ENCODE measurements at regions not wholly inside any gene's neighbourhood (a gene's known extent, or its start where the extent isn't known, plus 50 kb on each side); places are given as distances from the start of the nearest gene placed in this dataset.

DNA sequence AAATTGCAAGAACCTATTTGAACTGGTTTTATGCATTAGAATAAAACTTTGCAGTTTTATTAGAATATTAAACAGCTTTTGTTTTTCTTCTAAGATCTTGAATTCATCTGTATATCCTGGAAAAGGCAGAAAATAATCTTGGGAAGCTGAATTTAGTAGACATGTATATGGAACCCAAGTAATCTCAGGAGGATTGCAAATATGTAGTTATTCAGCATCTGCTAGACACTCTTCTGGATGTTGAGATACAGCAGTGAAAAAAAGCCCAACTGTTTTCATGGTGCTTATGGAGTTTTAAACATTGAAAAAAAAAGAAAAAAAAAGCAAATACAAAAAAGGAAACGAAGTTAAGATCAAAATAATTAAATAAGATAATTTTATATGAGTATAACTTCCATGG is 922.2 kb upstream of the SEMA6A start:
- Histone ChIP-seq H2AFZ (ENCODE audit: low read depth, low read length) (no peak overlapping the region), H3K4me3 (ENCODE audit: low read length) (no peak overlapping the region), H3K36me3 (ENCODE audit: insufficient read depth, low read length) (no peaks in the 10 kb centered on the region), H3K9me2 (ENCODE audit: insufficient read depth, low read length) (no peaks in the 10 kb centered on the region), H3K9me3 (ENCODE audit: low read length) (no peaks in the 10 kb centered on the region), H3K27ac (ENCODE audit: low read length) (no peak overlapping the region), H3K27me3 (ENCODE audit: insufficient read depth, low read depth, low read length) (no peaks in the 10 kb centered on the region), H3F3A (ENCODE audit: insufficient read depth, low read length, poor library complexity, severe bottlenecking) (no peaks in the 10 kb centered on the region), H3K79me2 (replicated peaks; ENCODE audit: insufficient read depth, low read length) (no peaks in the 10 kb centered on the region), H3K4me2 (ENCODE audit: low read length) (no peak overlapping the region), H3K9ac (ENCODE audit: low read length) (no peak overlapping the region), H4K20me1 (ENCODE audit: insufficient read depth) (no peaks in the 10 kb centered on the region)
- no peak for TF ChIP-seq MXI1 (conservative IDR thresholded peaks at IDR 0.05; ENCODE audit: poor library complexity, severe bottlenecking)
- no peak for TF ChIP-seq TAF1 (IDR thresholded peaks at IDR 0.05; ENCODE audit: low read depth)
- no peak for TF ChIP-seq EP300 (conservative IDR thresholded peaks at IDR 0.05; ENCODE audit: poor library complexity, severe bottlenecking)
- no peak for TF ChIP-seq POLR2AphosphoS5 (IDR thresholded peaks at IDR 0.05)
- no peak for TF ChIP-seq EZH2 (IDR thresholded peaks at IDR 0.05; ENCODE audit: borderline replicate concordance, insufficient read depth, low read length, poor library complexity, severe bottlenecking)
- TF ChIP-seq, protein P1, sequence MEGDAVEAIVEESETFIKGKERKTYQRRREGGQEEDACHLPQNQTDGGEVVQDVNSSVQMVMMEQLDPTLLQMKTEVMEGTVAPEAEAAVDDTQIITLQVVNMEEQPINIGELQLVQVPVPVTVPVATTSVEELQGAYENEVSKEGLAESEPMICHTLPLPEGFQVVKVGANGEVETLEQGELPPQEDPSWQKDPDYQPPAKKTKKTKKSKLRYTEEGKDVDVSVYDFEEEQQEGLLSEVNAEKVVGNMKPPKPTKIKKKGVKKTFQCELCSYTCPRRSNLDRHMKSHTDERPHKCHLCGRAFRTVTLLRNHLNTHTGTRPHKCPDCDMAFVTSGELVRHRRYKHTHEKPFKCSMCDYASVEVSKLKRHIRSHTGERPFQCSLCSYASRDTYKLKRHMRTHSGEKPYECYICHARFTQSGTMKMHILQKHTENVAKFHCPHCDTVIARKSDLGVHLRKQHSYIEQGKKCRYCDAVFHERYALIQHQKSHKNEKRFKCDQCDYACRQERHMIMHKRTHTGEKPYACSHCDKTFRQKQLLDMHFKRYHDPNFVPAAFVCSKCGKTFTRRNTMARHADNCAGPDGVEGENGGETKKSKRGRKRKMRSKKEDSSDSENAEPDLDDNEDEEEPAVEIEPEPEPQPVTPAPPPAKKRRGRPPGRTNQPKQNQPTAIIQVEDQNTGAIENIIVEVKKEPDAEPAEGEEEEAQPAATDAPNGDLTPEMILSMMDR (IDR thresholded peaks at IDR 0.05; ENCODE audit: poor library complexity, severe bottlenecking) = no peak
- no peak for TF ChIP-seq REST (IDR thresholded peaks at IDR 0.05; ENCODE audit: borderline replicate concordance)
- no peak for TF ChIP-seq SMC3 (conservative IDR thresholded peaks at IDR 0.05; ENCODE audit: poor library complexity)
- no peak for TF ChIP-seq RAD21 (conservative IDR thresholded peaks at IDR 0.05)

DNA sequence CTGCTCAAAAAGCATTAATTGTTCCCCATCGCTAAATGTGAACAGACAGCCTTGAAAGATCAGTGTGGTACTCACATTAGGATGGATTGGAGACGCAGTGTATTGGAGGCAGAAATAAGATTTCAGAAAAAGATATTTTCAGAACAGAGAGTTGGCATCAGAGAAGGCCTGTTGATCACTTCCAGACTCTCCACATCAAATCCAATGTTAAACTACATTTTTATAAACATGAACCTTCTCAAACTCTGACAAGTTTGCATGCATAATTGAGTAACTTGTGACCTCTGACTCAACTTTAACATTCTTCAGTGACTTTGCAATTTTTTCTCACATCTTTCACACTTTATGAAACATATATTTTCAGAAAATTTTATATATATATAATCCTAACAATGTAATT is 919.6 kb upstream of the SEMA6A start:
- Histone ChIP-seq H3K36me3 (ENCODE audit: insufficient read depth, low read length) (no peaks in the 10 kb centered on the region), H3K9me2 (ENCODE audit: insufficient read depth, low read length) (no peaks in the 10 kb centered on the region), H2AFZ (ENCODE audit: low read depth, low read length) (no peak overlapping the region), H3K9me3 (ENCODE audit: low read length) (no peaks in the 10 kb centered on the region), H3K27me3 (ENCODE audit: insufficient read depth, low read depth, low read length) (no peaks in the 10 kb centered on the region), H3K79me2 (replicated peaks; ENCODE audit: insufficient read depth, low read length) (no peaks in the 10 kb centered on the region), H3K4me2 (ENCODE audit: low read length) (no peak overlapping the region), H3F3A (ENCODE audit: insufficient read depth, low read length, poor library complexity, severe bottlenecking) (no peaks in the 10 kb centered on the region), H3K9ac (ENCODE audit: low read length) (no peak overlapping the region), H3K27ac (ENCODE audit: low read length) (no peak overlapping the region), H3K4me3 (ENCODE audit: low read length) (no peak overlapping the region), H4K20me1 (ENCODE audit: insufficient read depth) (no peaks in the 10 kb centered on the region)
- no peak for TF ChIP-seq MXI1 (conservative IDR thresholded peaks at IDR 0.05; ENCODE audit: poor library complexity, severe bottlenecking)
- no peak for TF ChIP-seq POLR2AphosphoS5 (IDR thresholded peaks at IDR 0.05)
- no peak for TF ChIP-seq SMC3 (conservative IDR thresholded peaks at IDR 0.05; ENCODE audit: poor library complexity)
- TF ChIP-seq REST (IDR thresholded peaks at IDR 0.05; ENCODE audit: borderline replicate concordance) = no peak
- no peak for TF ChIP-seq TAF1 (IDR thresholded peaks at IDR 0.05; ENCODE audit: low read depth)
- no peak for TF ChIP-seq EP300 (conservative IDR thresholded peaks at IDR 0.05; ENCODE audit: poor library complexity, severe bottlenecking)
- no peak for TF ChIP-seq EZH2 (IDR thresholded peaks at IDR 0.05; ENCODE audit: borderline replicate concordance, insufficient read depth, low read length, poor library complexity, severe bottlenecking)
- no peak for TF ChIP-seq RAD21 (conservative IDR thresholded peaks at IDR 0.05)
- TF ChIP-seq, protein P1 (IDR thresholded peaks at IDR 0.05; ENCODE audit: poor library complexity, severe bottlenecking) = no peak
